NCI-H1048 (cell line): ENCODE measurements at regions not wholly inside any gene's neighbourhood (a gene's known extent, or its start where the extent isn't known, plus 50 kb on each side); places are given as distances from the start of the nearest gene placed in this dataset.

Experiments used
- DNase-seq: peaks from one replicate; lab custom pipeline; 2025; lab: John Stamatoyannopoulos, UW

DNA sequence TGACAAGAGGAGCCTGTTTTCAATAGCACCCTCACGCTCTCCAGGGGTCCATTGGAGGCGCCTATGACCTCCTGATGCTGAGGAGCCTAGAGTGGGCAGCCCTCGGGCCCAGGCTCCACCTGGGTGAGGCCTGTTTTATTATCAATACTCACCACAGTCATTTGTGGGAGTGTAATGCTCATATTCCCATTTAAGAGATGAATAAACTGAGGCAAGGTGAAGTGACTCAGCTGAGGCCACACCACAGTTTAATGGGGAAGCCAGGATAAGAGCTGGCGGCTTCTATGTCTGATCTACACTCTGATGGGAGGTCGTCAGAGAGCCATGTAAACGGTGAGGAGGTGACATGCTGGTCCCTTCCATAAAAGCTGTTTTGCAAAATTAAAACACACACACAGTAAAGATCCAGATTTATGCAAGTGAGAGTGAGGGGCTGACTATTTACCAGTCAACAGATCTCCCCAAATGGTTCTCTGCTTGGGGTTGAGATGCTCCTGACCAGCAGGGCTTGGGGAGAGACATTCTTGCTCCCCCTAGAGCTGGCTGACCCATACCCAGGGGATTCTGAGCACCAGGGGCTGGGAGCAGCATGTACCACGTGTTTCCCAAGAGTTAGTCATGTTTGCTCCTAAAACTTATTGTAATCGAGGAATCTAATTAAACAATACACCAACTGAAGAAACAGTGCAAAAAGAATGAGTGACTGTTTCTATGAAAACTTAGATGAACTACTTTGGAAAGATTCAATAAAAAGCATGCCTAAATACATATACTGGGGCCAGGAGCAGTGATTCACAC is 81.0 kb upstream of the INSIG1 start:
- DNase-seq: no peak

DNA sequence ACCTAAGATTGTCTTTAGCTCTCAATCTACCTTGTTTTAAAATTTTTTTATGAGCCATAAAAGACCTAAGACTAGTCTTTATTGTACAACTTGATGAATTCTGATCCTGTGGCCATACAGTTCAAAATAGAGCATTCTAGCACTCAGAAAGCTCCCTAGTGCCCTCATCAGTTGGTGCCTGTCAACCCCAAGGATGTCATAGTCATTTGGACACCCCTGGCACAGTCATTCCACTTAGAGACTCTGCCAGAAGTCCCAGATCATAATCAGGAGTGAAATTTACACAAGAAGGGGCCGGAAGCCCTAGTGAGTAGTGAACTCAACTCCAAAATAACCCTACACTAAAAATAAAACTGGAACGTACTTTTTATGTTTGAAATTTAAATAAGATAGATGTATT is 80.0 kb upstream of the INSIG1 start:
- no peak for DNase-seq

DNA sequence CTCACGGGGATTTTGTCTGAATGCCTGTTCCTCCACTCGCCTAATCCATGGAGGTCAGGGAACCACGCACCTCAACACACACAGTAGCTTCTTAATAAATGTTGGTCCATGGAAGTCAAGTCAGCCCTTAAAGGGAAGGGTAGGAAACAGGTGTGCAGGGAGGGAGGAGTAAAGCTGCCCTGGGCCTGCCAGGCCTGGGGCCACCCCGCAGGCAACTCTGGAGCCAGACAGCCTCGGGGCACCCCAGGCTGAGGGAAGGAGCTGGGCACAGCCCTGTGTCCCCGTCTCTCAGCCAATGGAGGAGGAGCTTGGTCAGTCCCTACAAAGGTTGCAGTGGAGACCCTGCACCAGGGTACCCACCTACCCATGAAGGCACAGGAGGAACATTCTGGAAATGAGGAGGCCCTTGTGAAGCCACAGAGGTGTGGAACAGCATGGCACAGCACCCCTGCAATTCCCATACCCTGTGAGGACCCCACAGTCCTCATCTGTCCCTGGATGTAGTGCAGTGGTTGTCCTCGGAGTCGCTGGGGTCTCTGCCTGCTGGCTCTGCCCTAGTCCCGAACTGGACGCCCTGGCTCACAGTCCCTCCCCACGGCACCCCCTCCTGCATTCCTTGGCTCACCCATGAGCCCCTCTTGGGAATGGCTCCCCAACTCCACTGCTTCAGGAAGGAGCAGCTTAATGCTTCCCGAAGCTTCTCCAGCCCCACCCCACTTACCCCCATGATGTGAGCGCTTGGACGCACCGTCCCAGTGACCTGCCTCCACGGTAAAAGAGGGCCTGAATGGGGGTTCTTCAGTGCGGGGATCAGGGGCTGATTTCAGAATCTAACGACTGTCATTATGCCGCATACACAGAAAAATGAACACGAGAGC is 79.2 kb upstream of the INSIG1 start:
- no peak for DNase-seq

DNA sequence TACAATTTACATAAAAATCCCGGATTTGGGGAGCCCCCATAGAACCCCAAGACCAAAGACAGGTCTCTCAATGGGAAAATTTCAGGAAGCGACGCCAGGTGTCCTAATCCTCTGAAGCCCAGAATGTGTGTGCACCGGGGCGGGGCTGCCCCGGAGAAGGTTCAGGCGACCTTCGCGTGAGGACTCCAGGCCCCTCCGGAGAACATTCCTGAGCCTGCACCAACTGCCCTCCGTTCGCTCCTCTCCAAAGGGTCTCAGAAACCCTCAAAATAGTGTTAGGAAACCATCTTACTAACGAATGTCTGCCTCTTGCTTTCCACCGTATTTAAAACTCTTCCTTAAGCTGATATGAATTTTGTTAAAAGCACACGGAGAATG is 78.5 kb upstream of the INSIG1 start:
- no peak for DNase-seq

DNA sequence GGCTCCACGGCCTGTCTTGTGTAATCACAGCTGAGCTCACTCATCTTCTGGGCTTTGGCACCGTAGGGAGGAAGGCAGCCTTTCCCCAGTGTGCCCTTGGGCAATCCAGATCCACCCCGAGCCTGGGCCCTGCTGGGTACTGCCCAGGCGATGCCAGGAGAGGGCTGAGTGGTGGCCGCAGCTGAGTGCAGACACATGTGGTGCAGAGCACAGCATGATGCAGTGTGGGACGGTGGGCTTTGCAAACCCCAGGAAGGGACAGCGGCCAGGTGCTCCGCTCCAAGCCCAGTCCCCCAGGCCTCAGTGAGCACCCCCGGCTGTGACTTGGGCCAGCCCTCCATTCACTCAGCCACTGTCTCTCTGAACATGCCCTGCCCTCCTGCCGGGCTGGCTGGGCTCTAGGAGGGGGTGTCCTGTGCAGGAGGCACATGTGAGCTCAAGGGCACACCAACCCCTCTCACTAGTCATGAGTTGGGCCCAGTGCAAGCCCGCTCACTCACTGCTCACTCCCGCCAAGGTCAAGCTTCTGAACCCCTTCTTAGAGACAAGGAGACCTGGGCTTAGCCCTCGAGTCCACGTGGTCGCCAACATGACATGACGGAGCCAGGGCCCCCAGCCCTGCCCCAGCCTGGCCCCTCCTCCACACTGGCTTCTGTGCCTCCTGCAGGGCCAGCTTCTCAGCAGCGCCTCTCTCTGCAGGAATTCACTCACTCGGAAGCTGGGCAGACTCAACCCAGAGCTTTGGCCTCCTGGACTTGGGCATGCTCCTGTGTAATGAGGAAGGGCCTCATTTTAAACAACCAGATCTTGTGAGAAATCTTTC is 77.5 kb upstream of the INSIG1 start:
- DNase-seq: no peak

DNA sequence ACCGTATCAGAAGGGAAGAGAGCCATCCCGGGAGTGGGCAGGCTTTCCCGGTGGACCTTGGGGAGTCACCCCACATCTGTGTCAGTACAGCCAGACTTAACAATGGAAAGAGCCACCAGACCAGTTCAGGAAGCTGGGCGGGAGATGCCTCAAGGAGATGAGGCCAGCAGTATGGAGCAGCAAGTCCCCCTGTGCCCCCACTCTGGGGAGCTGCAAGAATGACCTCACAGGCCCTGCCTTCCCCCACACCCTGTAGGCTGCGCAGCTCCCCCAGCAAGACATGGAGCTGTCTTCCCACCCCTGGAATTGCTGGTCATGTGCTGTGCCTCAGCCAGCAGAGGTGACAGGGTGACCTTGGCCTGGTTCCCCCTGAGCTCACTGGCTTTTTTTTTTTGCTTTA is 76.8 kb upstream of the INSIG1 start:
- no peak for DNase-seq

DNA sequence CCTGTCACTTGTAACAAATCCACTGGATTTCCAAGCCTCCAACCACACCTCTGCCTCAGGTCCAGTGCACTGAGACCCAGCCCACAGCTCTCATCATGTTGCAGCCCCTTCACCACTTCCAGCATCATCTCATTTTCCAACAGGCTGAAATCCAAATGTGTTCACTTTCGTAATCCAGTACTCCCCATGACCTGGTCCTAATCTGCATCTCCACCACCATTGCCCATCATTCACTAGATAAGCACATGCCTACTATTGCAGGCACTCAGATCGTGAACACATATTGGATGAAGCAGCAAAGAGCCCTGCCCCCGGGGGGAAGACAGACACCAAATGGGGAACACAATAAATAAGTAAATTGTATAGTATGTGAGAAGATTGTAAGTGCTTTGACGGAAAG is 76.1 kb upstream of the INSIG1 start:
- no peak for DNase-seq

DNA sequence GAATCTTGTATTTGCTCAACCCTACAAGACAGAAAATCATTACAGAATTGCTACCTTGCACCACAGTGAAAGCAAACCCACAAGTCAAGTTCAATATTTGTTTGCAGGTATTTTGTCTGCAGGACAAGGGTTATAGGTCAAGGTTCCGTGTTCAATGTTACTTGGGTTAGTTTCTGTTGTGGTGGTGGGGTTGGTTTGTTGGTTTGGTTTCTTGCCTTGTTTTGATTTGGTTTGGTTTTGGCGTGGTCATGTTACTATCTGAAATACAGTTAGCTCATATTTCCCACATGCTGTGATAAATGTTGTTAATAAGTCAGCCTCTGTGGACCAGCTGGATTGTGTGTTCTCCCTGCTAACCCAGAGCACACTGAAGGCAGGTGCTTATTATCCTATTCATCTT is 75.6 kb upstream of the INSIG1 start:
- DNase-seq: no peak

DNA sequence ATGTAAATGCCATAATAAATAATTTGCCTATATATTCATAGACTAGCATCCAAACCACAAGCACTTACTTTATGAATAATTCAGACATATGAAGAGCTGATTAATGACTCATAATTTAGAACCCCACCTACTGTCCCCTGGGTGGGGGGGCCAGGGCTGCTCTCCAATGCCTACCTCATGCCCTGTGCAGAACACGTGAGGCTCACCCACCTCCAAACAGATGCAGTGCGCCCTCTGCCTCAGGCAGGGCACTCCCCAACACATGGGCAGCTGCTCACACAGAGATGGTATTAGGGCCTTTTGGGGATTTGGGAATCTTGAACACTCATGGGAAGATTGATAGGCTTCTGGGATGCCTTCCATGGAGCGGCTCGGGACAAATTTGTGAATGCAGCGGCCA is 75.1 kb upstream of the INSIG1 start:
- no peak for DNase-seq

DNA sequence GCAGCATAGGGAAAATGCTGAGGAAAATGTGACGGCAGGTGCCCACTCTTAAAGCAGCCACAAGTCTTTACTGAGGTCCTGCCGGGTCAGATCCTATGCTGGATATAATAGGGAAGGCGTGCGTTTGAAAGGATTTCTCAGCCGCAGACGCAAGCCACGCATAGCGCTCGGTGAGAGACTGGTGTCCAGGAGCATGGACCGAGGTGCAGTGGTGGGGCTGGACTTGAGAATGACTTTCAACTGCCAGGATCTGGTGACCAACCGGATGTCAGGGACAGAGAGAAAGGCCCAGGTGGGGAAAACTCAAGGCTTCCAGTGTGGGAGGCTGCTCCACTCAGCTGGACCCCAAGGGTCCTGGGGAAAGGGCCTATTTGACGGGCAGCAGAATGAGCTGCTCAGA is 74.7 kb upstream of the INSIG1 start:
- no peak for DNase-seq

DNA sequence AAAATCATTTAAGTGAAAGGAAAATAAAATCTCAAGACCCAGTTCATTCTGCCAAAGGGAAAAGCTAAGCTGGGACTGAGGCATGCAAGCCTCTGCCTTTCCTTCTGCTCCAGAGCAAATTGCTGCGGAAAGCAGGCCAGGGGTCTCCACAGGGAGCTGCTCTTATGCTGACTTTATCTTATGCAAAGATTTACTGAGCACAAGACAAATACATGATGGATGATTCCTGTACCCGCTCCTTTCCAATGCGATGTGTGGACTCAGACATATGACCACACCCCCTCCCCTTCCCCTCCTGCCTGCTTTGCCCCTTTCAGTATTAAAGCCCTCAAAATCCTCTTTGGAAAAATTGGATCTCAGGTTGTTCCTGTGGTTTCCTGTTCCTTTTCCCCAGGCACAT is 74.2 kb upstream of the INSIG1 start:
- no peak for DNase-seq

DNA sequence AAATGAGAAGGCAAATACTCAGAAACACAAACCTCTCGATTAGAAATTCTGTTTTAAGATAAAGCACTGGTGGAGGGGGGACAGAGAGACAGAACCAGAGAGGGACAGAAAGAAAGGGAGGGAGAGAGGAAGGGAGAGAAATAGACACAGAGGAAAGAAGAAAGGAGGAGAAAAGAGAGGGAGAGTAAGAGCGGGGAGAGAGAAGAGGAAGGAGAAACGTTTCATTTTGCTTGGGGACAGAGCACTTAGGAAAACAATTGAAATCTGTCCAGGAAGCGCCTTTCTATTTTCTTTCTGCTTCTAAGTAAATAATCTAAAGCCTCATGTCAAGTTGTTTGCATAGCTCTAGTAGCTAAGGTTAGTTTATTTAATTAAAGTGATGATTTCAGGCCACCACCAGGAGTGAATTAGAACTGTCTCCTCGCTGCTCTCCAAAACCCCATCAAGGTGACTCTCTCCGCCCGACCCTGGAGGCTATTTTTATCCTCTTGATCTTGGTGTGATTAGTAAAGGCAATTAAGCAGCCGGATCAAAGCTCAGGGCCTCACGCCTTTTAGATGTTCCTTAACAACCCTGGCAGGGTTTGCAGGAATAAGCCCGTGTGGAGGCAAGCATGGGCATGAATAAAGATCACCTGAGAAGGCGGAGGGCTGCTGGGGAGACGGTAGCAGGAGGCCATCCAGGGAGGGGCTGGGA is 73.4 kb upstream of the INSIG1 start:
- DNase-seq: no peak

DNA sequence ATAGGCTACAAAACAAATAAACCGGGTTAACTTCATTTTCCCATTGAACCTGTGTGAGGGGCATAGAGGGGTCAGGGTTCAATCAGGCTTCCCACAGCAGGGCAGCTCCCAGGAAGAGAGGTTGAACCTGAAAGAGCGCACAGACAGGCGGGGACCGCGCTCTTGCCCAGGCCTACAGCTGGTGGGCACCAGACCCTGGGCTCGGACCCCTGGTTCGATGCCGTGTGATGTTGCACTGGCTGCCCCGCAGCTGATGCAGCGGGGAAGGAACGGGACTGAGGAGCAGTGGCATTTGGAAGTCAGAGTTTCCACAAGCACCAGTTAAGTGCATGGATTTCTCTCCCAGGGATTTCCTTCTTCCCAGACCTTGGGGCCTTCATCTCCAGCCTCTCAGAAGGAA is 72.6 kb upstream of the INSIG1 start:
- no peak for DNase-seq

DNA sequence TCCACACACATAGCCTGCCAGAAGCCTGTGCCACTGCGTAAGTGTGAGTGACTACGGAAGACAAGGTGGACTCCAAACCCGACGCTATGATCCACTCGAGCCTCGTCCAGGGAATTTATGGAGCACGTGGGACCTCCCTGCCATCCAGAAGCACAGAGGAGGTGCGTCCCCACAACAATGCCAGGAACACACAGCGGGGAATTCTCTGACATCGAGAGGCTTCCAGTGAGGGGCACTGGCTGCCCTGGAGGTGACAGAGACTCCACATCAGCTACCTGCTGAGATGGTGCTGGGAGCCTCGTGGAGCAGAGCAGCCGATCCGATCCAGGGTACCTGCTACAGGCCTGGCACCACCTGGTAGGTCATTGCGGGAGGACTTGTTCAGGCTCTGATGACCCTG is 72.2 kb upstream of the INSIG1 start:
- no peak for DNase-seq

DNA sequence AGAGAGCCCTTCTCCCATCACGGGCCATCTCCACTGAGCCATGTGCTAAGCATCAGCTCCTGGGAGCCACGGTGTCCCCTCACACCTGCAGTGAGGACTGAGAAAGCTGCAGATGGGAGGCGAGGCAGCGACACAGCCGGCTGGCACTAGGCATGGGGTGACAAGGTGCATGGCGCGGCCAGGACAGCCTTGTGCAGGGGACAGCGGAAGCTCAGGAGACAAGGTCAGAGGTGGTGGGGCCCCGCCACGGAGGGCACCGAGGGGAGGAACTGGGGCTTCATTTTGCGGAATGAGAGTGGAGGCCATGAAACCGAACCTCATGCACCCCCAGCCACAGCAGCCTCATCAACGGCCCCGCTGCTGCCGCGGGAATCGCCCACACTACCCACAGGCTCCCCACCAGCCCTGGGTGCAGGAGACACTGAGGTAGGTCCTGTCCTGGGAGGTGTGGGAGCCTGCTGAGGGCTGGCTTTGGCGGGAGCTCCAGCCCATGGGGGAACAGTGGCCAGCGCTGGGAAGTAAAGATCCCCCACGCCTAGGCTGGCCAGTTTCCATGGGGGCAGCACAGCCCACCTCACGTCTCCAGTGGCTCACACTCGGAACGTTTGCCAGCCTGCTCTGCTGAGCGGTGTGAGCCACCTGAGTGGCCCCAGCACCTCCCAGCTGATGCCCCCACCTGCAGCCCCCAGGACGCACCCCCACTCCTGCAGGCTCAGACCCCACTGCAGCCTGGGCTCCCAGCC is 71.2 kb upstream of the INSIG1 start:
- no peak for DNase-seq

DNA sequence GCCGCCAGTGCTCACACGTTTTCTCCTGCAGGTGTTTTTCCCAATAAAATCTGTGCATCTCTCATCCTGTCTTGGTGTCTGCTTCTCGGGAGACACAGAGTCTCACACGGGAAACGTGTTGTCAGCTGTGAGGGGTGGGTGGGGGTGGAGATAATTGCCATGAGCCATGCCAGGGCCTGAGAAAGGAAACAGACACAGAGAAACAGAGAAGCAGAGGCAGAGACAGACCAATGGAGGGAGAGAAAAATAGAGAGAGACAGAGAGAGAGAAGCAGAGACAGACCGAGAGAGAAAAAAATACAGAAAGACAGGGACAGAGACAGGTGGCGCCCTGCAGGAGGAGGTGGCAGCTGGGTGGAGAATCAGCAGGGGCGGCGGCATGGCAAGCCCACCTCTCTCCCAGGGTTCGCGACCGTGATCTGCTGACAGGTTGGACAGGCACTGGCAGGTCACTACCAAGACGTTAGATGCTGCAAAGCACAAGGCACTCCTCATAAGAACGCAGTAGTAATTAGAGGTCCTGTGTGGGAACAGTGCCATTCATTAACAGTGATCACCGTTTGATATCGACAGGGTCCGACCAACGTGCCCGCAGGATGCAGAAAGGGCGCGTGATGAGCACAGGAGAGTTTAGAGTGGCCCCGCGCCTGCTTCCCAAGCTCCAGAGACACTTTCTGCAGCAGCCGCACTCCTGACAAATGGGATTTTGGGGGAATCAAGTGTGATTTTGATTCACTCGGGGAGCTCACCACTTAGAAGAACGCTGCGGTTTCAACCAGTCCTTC is 70.5 kb upstream of the INSIG1 start:
- DNase-seq: no peak

DNA sequence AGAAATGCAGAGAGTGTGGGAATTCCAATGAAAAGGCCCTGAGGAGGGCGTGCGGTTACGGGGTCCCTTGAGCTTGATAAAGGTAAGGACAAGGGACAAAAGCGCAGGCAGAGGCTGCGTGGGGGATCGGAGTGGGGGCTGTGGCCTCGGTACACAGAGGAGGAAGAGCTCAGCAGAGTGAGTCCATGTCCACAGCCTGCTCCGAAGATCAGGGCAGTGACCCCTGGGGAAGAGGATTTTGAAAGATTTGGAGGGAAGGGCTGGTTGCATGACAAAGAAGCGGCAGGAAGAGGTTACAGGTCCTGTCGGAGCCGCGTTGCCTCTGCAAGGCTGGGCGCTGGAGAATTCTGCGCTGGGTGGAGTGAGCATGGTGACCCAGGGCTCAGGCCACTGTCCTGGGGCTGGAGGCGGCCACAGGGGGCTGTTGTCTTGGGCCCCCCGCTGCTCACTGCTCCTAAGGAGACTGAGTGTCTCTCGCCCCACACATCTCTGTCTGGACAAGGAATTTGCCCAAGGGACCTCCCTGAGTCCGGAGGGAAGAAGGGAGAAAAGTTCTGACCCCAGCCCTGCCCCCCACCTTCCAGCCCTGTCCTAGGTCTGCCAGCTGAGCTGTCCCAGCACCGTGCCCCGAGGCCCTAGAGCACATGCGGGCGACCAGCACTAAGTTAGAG is 69.8 kb upstream of the INSIG1 start:
- no peak for DNase-seq

DNA sequence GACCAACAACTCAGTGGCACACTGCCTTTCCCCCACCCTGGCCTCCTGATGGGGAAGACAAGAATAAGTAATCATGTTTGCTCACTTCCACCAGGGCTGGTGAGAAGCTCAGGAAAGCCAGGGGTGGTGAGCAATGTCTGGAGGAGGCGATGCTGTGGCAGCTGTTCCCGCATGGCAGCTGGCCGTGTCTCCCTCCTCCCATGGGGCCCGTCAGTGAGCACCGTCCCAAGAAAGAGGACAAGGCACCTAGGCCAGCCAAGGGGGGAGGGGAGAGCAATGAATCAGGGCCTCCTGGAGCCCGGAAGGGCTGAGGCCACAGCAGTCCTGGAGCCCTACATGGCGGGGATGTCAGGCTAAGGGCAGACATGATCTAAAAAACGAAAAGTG is 69.2 kb upstream of the INSIG1 start:
- no peak for DNase-seq

DNA sequence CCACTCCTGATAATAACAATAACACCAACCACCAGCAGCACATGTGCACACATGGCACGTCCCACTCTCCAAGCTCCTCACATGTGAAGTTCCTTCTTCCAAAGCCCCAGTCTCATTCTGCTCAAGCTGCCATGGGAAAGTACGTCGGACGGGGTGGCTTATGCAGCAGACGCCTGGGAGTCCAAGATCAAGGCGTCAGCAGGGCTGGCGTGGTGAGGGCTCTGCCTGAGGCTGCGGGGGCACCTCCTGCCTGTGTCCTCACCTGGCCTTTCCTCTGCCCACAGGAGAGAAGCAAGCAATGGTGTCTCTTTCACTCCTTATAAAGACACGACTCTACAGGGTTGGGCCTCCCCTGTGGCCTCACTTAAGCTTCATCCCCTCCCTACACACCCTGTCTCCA is 68.8 kb upstream of the INSIG1 start:
- DNase-seq: no peak
